ENCODE measurements at regions not wholly inside any gene's neighbourhood (a gene's known extent, or its start where the extent isn't known, plus 50 kb on each side); places are given as distances from the start of the nearest gene placed in this dataset.

DNA sequence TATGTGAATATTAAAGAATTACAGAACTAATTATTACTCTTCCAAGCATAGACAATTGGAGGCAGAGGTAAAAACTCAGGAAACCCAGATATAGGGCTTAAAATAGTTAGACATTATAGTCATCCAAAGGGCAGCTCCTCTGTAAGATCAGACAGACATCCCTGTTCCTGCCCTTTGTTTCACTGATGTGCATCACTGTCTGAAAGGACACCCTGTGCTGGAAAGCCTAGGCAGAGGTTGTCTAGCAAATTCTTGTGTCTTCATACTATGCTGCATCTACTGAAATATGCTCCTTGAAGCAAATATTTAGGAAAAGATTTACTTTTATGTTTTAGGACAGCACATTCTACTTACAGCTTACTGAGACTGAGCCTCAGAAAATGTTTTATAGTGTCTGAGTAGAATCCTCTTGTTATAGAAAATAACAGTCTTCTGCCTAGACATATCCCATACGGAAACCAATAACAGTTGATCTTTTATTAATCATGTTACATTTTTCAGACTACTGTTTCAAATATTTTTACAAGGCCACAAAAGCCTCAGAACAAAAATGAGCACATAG lies 977.3 kb upstream of the CDH2 start:
- TF ChIP-seq GATA2 (IDR thresholded peaks at IDR 0.05; ENCODE audit: low read depth, low read length) (no peak), GATA3 (IDR thresholded peaks at IDR 0.05; ENCODE audit: low read depth, low read length) (no peak)

DNA sequence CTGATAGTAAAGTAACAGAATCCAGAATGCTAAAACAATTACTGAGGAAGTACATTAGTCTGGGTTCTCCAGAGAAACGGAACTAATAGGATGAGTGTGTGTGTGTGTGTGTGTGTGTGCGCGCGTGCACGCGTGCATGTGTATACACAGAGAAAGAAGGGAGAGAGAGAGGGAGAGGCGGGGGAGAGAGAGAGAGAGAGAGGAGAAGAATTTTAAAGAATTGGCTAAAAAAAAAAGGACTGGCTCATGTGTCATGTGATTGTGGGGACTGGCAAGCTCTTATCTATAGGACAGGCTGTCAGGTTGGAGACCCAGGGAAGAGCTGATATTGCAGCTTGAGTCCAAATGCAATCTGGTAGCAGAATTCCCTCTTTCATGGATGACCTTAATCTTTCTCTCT lies 976.2 kb upstream of the CDH2 start:
- no peak for TF ChIP-seq GATA2 (IDR thresholded peaks at IDR 0.05; ENCODE audit: low read depth, low read length)
- TF ChIP-seq GATA3 (IDR thresholded peaks at IDR 0.05; ENCODE audit: low read depth, low read length), result no peak

DNA sequence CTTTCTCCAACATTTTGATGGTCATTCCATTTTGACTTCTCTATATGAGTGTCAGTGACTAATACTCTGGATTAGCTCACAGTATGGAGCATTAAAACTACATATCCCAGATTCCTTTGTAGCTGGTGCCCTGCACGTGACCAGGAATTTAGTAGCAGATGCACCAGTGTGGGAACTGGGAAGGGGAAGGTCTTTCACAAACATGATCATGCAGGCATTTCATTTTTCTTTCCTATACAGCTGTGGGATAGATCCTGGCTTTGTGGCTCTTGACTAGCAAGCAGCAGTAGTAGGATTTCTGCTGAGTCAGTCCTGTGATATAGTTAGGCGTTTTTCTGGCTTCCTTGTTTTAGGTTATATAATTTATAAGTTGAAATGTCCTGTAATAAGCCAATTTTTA lies 971.0 kb upstream of the CDH2 start:
- TF ChIP-seq GATA3 (IDR thresholded peaks at IDR 0.05; ENCODE audit: low read depth, low read length) (no peak), GATA2 (IDR thresholded peaks at IDR 0.05; ENCODE audit: low read depth, low read length) (no peak)

DNA sequence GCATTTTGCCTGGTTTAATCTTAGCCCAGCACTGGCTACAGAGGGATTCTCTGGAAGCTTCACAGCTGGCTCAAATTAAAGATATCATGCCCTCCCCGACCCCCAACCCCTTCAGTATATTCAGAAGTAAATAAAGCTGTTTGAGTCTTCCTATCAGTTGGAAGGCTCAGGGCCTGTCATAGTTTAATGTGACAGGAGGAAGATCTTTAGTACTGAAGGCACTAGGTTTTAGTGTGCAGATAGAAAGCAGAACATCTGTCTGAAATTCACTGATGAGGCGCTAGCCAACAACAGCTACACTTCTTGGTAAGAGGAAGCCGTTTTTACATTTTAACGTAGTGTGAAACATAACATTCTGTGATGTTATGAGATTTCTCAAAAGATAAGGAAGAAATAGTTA lies 969.1 kb upstream of the CDH2 start:
- no peak for TF ChIP-seq GATA2 (IDR thresholded peaks at IDR 0.05; ENCODE audit: low read depth, low read length)
- no peak for TF ChIP-seq GATA3 (IDR thresholded peaks at IDR 0.05; ENCODE audit: low read depth, low read length)

DNA sequence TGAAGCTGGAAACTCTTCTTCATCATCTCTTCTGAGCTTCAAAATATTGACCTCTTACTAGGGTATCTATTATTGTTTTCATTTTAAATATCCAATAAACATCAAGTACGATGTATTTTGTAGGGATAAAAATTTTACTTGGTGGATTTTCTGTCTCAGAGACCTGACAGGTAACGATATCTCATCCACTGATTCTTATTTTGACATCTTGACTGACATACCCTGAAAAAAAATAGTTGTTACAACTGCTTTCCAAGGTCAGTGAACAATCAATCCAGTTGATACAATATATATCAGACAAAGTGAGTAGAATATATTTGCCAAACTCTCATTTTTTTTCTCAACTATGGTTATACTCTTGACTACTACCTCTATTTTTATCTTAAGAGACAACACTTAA lies 963.7 kb upstream of the CDH2 start:
- TF ChIP-seq GATA2 (IDR thresholded peaks at IDR 0.05; ENCODE audit: low read depth, low read length) (no peak), GATA3 (IDR thresholded peaks at IDR 0.05; ENCODE audit: low read depth, low read length) (no peak)

DNA sequence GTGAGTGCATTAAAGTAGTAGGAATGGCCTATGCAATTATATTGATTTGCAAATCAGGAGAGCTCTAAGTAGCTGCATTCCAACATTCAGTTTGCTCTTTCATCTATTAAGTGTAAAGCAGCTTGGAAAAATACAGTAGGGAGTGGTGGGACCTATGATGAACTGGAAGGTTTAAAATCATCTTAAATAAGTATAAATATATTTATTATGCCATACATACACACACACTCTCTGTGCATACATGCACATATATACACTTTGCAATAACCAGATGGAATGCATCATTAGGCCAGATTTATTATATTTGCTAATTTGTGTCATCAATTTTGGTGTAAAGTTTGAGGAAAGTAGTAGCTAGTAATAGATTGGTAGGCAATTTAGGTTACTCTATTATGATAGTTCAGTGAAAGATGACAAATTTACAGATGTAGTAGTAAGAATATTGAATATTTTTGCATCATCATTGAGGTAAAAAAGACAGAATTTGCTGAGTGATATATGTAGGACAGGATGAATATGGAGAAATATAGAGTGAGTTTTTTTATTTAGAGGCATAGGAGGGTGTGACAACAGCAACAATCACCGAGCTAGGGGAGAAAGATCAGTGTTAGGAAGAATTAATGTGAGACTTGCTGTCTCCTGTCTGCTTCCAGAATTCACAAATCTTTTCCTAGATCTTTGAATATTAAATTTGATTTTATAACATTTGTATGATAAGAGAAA lies 961.0 kb upstream of the CDH2 start:
- TF ChIP-seq GATA2 (IDR thresholded peaks at IDR 0.05; ENCODE audit: low read depth, low read length), result no peak
- TF ChIP-seq GATA3 (IDR thresholded peaks at IDR 0.05; ENCODE audit: low read depth, low read length), result no peak

DNA sequence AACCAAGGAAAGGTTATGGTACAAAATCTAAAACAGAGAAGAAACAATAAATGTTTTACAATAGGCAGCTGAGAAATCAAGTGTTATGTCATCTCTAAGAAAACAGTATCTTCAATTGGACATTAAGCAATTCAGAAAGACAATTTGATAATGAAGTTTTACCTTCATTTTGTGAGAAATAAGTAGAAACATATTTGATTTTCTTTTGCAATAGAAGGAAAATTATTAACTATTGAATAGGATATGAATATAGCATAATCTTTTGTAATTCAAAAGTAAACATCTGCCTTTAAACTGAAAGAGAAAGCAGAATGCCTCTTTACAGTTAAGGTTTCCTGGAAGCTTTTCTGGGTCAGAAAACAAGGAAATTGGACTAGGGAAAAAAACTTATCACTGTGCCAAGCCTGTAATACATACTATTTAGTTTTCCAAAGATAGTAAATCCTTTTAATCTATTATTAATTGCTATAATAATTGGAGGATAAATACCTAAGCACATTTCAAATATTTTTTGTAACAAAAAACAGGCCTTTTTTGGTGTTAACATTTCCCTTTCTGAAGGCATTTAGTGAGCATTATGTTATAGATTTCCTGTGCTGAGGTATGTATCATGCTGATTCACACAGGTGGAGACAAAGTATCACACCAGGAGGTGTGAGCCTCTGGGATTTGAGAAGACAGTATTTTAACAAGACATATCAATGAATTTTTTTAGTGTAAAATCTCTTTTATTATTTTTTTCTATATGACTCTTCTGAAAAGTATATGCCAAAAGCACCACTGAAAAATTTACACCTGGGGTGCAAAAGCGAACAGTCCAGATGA lies 947.0 kb upstream of the CDH2 start:
- TF ChIP-seq GATA3 (IDR thresholded peaks at IDR 0.05; ENCODE audit: low read depth, low read length), result no peak
- no peak for TF ChIP-seq GATA2 (IDR thresholded peaks at IDR 0.05; ENCODE audit: low read depth, low read length)

DNA sequence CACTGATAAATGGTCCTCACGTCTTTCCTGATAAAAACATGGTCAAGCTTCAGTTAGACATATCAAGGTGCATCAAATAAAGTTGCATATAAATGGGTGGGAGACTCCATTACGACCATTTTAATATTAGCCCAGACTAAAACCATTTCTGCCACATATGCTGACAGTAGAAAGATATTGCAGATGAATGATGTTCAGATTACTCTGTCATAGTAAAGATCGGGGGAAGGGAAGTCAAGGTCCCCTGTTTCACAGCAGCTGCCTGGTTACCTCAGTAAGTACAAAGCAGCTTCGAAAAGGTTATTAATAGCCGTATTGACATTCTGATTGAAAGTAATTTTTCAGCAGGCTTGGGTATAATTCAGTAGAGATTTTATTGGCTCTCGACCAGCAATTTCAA lies 927.7 kb upstream of the CDH2 start:
- TF ChIP-seq GATA2 (IDR thresholded peaks at IDR 0.05; ENCODE audit: low read depth, low read length) (no peak), GATA3 (IDR thresholded peaks at IDR 0.05; ENCODE audit: low read depth, low read length) (no peak)

DNA sequence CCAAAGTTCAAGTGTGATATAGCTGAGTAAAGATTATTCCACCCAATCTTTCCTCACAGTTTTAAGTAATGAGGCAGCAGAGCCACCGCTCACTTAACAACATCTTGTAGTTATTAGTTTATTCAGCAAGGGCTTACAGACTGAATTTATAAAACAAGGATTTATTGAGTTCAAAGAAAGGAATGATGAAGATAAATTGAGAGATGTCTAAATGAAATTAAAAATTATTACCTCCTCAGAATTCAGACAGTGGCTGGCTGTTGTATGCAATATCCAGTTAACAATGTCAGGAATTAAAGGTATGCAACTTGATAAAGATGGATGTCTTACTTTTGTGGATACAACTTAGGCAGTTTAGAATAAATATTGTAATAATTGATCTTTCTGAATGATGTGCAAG lies 927.3 kb upstream of the CDH2 start:
- TF ChIP-seq GATA2 (IDR thresholded peaks at IDR 0.05; ENCODE audit: low read depth, low read length) (no peak), GATA3 (IDR thresholded peaks at IDR 0.05; ENCODE audit: low read depth, low read length) (no peak)

DNA sequence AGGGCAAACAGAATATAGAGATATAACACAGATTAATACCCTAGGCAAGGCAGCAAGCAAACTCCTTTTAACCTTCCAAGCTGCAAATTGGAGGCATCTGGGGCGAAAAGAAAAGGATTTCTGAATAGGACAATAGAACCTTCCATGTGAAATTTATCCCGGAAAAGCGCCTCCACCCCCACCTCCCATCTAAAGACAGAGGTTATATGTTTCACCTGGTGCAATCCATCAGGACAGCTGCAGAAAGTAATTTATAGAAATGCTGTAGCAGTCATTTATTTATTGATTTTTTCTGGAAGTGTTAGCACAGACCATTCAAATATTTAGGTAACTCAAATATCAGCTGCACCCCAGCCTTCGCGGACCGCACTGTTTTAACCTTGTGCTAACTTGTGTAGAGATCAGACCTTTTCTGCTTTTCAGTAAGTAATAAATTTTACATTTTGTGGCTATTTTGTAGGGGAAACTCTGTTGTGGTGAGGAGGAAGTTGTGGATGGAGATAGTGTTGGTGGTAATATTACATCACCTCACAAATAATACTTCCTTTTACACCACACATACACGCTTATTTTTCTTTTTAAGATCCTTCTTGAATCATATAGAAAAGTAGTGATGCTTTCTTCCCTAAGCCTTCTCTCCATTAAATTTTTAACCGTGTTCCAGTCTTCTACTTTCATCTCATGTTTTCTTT lies 919.3 kb upstream of the CDH2 start:
- no peak for TF ChIP-seq GATA2 (IDR thresholded peaks at IDR 0.05; ENCODE audit: low read depth, low read length)
- no peak for TF ChIP-seq GATA3 (IDR thresholded peaks at IDR 0.05; ENCODE audit: low read depth, low read length)

DNA sequence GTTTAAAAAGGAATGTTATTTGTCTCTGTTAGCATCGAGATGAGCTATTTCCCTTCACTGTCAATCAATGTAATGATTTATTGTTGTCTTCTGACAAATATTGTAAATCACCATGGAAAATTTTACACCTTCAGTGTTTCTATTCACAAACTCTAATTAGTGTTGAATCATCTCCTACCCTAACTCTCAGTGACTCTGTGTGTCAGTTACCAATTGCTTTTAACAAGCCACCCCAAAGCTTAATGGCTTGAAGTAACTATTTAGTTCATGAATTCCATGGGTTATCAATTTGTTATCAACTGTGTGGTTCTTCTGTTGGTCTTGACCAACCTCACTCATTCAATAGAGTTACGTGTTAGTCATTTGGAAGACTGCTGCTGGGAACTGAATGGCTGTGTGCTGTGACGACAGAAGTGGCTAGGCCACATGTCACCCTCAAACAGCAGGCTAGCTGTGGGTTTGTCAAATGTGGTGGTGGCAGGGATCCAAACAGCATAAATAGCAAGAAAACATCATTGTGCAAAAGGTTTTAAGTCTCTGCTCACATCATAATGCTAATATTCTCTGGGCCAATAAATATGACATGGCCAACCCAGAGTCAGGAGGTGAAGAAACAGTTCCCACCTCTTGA lies 910.8 kb upstream of the CDH2 start:
- TF ChIP-seq GATA2 (IDR thresholded peaks at IDR 0.05; ENCODE audit: low read depth, low read length), result no peak
- no peak for TF ChIP-seq GATA3 (IDR thresholded peaks at IDR 0.05; ENCODE audit: low read depth, low read length)

DNA sequence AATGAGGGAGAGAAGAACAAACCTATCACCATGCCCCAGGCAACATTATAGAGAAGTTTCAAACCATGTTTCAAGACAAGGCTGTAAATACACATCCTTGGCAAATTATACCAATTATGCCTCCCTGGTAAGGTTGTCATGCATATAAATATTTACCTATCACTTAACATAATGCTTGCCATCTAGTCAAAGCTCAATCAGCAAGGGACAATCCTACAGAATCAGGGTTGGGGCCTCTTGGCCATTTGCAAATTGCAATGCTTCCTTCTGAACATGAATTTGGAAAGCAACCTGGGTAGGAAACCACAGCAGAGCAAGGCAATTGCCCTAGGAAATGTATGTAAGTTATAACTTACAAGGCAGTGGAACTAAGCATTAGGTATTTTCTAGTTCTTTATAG lies 907.2 kb upstream of the CDH2 start:
- no peak for TF ChIP-seq GATA2 (IDR thresholded peaks at IDR 0.05; ENCODE audit: low read depth, low read length)
- TF ChIP-seq GATA3 (IDR thresholded peaks at IDR 0.05; ENCODE audit: low read depth, low read length), result no peak

DNA sequence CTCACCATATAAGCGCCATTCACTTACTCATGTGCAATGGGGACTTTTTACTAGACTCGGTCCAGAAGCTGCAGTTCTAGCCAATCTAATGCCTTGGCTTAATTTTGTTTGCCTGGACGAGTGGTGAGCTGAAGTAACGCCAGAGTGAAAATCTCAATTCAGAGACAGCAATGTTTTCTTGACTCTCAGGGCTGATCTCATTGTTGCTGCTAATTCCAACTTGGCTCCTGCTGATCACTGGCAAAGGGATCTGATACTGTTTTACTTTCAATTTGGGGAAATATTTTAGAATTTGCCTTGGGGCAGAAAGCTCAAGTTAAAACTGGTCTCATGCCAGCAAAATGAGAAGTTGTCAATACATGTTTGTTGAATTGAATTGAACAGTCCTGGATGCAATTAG lies 906.6 kb upstream of the CDH2 start:
- no peak for TF ChIP-seq GATA3 (IDR thresholded peaks at IDR 0.05; ENCODE audit: low read depth, low read length)
- no peak for TF ChIP-seq GATA2 (IDR thresholded peaks at IDR 0.05; ENCODE audit: low read depth, low read length)

DNA sequence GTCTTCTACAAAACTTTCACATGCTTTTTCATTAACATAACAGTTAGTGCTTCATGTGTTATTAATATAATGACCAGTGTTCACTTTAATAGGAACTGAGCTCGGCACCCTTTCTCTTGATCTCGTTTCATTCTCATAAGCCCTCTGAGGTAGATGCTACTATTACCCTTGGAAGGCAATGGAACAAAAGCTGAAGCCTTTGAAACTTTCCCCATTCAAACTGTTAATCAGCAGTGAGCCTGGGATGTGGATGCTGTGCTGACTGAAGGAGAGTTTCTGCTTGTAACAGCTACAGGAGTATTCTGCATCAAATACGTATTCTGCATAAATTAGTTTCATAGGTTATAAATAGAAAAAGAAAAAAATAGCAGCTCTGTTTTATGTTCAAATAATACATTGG lies 904.0 kb upstream of the CDH2 start:
- TF ChIP-seq GATA3 (IDR thresholded peaks at IDR 0.05; ENCODE audit: low read depth, low read length) (no peak), GATA2 (IDR thresholded peaks at IDR 0.05; ENCODE audit: low read depth, low read length) (no peak)

All from SH-SY5Y (cell line).